ENCODE measurements at regions not wholly inside any gene's neighbourhood (a gene's known extent, or its start where the extent isn't known, plus 50 kb on each side); places are given as distances from the start of the nearest gene placed in this dataset.

- TF ChIP-seq CTCF (IDR thresholded peaks at IDR 0.05; ENCODE audit: borderline replicate concordance, extremely low read depth, low read length, poor library complexity, severe bottlenecking) (no peak), EZH2 (IDR thresholded peaks at IDR 0.05; ENCODE audit: borderline replicate concordance, low read depth, low read length, severe bottlenecking) (no peak)
Measured at GRCh38 chr2:479031-479430, 191.1 kb upstream of the ALKAL2 start.
